CD4-positive, alpha-beta T cell treated with Interleukin-1 beta for 1 hour (primary cell): ENCODE measurements at regions not wholly inside any gene's neighbourhood (a gene's known extent, or its start where the extent isn't known, plus 50 kb on each side); places are given as distances from the start of the nearest gene placed in this dataset.

Experiments
- DNase-seq, 2 donors: peaks; one replicate each; pipeline ENCODE4 v3.0.0-alpha.2; 2020 to 2022

DNA sequence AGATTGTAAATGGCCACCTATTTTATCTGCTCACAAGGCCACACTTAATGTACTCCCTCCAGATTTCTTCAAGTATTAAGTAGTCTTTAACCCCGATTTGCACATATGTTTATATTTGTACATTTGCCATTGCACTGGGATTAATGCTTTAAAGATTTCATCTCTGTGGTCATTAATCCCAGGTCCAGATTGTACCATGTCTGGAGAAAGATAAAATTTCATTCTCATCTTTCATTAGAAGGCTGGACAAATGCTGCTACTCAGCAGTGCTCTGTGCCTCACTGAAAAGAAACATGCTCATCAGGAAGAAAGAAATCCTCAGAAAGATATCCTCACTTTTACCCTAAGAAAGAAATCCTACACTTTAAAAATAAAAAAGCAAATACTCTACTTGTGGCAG, 62.5 kb upstream of the LRRC3B start:
- no peak for DNase-seq

- DNase-seq = no peak
These were observed 60.4 kb upstream of the LRRC3B start for GRCh38 chr3:26562021-26562768.
